Activated CD4-positive, alpha-beta T cell treated with anti-CD3 and anti-CD28 coated beads, Interleukin-10, Interleukin-2, amounts not matched to agents 100 ng/mL and 50 ng/mL, durations not matched to agents 16 hours and 8 hours (primary cell): ENCODE measurements at regions not wholly inside any gene's neighbourhood (a gene's known extent, or its start where the extent isn't known, plus 50 kb on each side); places are given as distances from the start of the nearest gene placed in this dataset.

Experiments
- DNase-seq: peaks from one replicate; pipeline ENCODE4 v3.0.0-alpha.2; 2020

DNA sequence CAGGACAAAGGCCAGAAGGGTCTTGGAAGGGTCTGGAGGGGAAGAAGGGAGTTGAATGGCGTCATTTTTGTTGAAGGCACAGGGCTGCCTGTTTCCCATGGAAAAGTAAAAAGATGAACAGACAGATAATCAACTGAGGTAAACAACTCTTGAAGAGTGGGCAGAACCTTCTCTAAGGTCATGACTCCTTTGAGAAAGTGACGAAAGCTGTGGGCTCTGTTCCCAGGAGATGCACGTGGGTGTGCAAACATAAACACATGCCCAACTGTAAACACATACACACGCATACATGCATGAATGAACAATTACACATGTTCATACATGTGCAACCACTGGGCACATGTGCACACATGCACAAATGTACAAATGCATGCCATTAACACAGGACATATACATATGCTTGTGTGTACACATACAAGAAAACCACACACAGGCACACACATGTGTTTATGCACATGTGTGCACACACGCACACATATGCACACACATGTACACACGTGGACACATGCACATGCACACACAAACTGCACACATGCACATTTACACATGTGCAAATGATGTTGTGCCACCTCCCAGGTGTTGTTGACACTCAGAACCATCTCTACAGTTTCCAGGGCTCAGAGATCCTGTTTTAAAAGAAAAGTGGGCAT, 143.3 kb downstream of the GADD45G start:
- DNase-seq, result no peak

DNA sequence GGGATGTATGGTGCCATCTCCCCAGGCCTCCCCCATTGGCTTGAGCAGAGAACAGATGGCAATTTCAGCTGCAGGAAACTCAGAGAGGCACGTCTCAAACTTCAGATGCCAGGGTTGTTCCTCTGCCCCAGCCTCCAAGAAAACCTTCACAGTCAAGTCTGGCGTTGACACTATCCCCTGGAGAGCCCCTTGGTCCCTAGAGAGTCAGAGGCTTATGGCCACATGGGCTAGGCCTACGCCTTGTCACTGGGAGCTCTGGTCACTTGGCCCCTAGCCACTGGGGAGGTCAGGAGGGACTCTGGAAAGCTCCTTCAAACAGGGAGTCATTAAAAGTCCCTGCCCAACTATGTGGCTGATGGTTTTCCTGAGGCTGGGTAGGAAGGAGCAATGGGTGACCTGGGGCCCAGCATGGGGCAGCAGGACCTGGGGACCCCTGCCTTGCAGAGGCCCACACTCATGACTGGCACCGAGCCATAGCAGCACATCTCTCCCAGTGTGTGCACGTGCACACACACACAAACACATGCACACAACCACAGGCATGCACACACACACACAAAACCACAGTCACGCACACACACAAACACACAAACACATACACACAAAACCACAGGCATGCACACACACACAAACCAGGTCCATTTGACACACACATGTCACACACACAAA, 144.2 kb downstream of the GADD45G start:
- no peak for DNase-seq

DNA sequence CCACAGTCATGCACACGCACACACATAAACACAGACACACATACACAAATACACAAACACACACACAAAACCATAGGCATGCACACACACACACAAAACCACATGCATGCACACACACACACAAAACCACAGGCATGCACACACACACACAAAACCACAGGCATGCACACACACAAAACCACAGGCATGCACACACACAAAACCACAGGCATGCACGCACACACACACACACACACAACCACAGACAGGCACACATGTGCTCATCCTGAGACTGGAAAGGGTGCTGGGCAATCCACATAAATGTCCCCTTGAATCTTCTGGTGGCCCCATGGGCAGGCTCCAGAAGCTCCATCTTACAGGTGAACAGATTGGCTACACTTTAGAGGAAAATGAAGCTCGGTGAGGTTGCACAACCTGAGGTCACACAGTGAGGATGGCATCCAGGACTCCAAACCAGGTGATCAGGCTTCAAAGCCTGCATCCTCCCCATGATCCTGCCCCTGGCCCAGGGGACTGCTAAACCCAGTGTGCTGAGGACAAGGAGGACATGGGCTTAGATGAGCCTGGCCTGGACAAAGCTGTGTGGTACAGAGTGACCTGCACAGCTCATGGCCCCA, 144.8 kb downstream of the GADD45G start:
- DNase-seq, result no peak

DNA sequence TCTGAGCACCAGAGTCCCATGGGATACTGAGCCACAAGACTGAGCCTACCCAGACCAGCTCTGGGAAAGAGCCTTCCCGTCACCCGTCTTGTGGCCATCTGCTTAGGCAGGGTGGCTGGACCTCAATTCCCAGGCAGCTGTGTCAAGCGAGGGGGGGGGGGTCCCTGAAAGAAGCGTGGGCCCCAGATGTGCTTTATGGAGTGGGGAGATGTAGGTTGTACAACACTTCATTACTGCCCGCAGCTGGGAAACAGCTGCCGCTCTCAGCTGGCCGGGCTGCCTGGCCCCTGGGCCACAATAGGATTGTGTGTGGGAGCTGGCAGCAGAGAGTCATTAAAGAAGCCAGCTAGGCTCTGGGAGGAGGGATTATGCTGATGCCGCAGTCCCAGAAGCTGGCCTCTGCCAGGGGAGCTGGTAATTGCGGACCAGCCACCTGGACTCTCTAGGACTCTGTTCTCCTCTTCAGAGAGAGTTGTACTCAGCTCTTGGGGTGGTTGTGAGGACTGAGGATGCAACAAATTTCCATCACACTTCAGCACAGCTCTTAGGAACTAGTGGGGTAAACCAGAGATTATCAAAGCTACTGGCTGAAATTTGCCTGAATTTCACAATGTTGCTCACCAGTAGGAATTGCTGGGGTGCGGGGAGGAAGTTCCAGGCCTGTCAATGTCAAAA, 145.4 kb downstream of the GADD45G start:
- no peak for DNase-seq

DNA sequence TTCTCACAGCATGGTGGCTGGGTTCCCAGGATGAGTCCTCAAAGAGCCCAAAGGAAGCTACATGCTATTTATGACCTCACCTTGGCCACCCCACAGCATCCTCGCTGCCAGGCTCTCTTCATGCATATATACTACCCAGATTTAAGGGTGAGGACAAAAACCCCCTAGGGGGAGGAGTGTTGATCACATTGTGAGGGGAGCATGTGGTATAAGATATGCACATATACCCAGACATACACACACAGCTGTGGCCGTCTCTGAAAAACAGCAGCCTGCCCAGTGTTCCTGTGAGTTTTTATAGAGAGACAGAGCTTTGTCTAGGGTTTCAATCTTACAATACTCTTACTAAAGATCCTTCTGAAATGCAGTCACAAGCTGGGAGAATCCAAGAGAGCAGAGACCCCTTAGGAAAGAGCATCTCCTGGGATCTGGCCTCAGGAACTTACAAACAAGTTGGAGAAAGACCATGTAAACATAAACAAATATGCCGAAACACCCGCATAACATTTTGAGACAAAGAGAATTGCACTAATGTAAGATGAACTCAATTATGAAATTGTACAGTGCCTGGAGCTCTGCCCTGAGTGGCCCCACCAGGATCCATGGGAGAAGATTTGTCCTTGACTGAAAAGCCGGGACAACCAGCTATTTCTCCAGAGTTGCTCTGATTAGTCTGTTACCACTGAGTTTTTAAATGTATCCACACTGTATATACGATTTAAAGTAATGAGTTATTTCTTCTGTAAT, 146.4 kb downstream of the GADD45G start:
- no peak for DNase-seq

DNA sequence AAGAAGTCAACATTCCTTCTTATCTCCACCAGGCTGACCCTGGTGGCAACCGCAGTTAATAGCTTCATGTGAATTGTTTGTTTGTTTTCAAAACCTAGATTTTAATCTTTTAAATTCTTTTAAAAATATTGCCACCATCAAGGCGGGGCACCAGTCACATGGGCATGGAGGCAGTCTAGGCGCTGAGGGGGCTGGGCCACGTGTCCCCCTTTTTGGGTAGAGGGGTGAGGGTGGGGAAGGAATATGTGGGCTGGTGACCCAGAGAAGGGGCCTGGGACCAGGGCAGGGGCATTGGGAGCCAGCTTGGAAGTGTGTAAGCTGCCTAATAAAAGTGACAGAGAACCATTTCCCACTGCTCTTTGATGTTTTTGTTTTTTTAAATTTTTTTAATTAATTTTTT, 147.3 kb downstream of the GADD45G start:
- no peak for DNase-seq

DNA sequence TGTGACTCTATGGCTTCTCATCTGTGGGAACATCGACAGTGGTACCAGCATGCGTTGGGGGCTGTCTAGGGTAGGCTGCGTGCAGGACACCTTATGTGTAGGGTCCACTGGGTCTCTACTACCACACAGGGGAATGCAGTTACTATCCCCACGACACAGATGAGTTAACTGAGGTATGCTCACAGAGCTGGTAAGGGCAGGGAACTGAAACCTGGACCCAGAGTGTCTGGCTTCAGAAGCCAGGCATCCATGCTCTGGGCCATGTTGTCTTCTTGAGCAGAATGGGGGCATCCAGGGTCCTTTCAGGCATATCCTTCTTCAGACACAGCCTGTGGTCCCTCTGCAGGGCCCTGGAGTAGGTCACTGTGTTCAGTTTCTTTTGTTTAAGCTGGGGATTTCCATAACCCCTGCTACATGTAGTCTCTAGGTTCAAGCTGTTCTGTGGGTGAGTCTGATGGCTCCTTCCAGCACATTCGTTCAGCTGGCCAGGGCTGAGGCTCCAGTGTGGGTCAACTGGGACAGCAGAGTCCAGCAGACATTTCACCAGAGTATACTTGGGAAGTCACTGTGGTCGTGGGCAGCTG, 148.8 kb downstream of the GADD45G start:
- no peak for DNase-seq

DNA sequence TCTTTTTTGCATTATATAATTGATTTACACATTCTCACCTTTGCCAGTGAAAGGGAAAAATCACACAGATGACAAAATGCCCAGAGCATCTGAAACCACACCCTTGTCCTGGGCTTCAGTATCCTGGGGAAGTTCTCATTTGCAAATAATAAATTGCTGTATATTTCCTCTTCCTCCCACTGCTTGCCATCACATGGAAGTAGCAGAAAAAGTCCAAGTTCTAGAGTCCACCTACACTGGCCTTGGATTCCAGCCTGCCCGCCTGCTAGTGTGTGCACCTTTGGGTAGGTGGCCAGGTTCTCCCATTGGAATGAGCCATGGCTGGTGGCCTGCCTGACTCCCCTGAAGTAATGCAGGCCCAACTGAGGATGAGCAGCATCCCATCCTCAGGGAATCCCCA, 149.4 kb downstream of the GADD45G start:
- DNase-seq, result no peak

DNA sequence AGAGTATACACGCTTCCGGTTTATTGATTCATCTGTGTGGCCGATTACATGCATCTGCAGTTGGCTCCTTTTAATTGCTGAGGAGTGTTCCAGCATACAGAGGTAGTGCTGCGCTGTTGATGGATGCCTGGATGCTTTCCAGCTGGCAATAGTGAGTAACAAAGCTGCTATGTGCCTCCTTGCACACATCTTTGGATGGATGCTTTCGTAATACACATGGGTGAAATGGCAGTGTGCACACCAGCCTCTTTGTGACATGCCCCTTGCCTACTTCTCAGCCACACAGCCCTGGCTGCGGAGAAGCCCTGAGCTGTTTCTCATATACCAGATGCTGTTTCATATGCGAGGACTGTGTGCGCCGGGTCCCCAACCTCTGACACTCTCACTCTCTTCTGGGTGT, 151.0 kb downstream of the GADD45G start:
- no peak for DNase-seq

DNA sequence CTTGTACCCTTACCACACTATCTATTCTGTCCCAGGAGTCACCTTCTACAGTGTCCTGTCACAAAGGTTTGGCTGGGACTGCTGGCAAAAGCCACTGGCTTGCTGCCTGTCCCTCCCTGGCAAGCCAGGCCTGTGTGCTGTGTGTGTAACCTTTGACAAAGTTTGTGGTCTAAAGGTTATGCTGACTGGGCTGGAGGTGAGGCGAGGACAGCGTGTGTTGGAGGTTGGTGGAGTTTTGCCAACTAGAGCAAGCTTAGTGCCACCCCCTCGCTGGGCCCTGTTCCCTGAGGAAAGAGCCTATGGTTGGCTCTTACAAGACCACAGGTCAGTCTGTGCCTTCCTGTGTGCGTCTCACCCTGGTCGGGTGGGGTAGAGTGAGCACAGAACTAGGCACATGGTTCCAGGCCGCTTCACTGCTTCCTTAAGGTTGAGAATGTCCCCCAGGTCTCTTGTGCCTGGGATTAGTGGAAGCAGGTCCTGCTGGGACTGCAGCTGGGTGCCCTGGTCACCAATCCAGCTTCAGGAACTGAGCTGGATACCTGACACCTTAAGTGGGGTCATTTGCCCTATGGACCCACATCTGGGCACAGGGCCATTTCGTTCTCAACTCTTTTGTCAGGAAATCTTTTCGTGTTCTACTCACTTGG, 152.2 kb downstream of the GADD45G start:
- no peak for DNase-seq

DNA sequence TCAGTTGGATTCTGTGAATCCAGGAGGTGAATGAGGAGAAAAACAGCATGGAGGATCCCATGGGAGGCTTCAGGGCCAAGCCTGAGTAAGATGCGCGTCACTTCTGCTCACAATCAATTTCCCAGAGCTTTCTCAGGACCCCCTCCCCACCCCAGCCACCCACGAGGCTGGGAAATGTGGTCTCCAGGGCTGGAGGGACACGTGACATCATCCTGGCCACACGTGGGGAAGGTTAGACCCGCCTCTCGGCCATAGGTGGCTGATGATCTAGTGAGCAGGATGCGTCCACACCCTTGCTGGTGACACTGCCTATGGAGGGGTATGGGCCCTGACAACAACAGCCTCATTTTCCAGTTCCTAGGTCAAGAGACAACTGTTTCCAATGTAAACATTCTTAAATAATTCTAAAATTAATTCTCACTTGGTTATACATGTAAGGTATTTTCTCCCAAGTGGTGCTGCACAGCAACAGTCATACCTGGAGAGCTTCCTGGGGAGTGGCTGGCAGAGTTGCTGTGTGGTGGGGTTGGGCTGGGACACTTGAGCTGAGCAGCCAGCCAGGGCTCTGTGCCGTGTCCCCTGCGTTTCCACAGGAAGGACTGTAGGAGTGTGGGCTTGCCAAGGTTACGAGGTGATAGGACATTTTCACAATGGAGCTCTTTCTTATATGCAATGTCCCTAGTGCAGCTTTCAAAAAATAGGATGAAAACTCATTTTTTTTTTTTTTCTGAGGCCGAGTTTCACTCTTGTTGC, 153.1 kb downstream of the GADD45G start:
- DNase-seq, result no peak

DNA sequence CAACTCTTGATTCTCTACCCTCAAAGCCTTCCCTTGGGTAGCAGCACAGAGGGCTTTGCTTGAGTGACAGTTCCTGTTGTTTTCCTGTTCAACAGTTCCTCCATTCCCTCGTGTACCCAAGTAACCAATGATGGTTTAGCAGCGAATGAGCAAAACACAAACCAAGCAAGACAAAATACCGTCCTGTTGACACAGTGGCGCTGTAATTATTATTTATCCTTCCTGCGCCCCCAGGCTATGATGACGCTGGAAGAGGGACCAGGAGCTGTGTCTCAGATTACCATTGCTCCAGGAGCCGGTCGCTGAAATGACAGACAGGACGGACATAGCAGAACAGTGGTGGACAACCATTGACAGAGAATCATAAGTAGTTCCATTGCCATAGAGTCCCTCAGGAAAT, 154.8 kb downstream of the GADD45G start:
- no peak for DNase-seq

DNA sequence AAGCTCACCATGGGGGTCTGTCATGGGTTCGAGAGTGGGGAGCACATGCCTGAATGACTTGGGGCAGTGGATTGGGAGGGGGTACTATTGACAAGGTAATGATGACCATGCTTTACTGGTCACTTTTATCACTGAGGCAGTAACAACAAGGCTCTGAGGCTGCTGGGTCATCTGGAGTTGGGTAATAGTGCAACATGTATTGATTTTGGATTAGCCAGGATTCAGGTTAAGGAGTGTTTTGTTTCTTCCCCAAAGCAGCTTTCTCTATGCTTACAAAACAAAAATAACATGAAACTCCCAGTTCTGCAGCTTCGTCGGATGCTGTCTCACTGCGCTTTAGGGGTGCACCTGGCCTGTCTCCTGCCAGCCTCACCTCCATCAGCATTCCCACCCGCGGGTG, 155.3 kb downstream of the GADD45G start:
- DNase-seq, result no peak

DNA sequence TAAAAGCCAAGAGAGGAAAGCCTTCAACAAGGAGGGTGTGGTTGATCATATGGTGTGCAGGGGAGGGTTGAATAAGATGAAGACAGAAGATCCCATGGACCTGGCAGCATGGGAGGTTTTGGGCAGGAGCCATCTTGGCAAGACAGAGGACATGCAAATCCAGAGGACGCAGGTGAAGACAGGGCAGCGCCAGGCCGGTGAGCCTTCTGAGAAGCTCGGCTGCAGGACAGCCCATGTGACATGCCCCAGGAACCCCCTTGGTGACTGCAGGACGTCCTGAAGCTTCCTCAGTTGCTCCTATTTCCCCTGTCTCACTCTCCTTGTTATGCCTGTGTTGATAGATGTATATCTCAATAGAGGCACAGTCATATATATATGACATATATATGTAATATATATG, 159.4 kb downstream of the GADD45G start:
- no peak for DNase-seq

DNA sequence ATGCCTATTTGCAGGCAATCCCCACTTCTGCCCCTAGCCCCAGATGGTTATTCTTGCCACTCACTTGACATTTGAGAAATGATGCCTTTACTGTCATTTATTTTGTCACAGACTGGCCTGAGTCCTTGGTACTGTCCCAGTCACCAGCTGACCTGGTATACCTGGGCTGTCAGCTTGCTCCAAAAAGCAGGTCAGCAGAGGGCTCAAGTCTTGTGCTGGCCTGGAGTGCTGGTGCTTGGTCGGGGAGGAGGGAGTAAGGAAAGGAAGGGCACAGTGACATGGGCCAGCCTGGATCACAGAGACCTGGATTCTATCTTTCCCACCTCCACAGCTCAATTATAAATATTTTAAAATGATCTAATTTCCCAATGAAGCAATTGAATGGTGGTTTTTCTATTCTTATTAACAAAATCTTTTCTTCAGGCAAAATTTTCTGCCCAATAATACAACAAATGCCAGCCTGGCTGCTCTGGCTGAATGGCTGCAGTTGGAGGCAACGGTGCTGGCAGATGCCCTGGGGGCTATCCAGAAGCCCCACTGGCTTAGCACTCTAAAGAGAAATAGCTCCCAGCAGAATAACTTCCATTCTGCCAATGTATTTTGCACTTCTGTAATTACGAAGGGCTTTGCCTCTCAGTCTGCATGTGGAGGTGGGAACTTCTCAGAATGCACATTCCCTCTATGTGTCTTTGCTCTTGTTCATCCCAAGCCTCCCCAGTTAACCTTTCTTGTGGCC, 160.6 kb downstream of the GADD45G start:
- no peak for DNase-seq

DNA sequence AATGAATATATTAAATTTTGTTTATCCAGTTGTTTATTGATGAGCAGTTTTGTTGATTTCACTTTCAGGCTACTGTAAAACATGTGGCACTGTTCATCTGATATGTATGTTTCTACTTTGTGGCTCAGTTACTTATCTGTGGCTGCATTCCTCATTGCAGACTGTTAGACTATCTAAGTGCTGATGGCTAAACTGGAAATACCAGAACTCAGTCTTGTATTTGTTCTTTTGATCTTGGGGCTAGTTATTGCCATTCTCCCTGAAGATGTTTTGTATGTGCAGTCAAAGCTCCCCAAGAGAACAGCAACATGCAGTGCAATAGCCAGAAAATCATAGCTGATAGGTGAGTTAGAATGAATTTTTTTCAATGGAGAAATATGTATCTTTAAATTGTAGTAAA, 162.2 kb downstream of the GADD45G start:
- no peak for DNase-seq

DNA sequence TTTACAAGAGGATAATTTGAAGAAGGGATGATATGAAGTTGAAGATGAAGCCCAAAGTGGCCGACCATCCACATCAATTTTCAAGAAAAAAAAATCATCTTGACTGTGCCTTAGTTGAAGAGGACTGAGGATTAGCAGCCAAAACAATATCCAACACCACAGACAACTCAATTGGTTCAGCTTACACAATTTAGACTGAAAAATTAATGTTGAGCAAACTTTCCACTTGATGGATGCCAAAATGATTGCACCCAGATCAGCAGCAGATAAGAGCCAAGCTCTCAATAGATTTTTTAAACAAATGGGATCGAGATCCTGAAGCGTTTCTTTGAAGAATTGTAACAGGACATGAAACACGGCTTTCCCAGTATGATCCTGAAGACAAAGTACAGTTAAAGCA, 163.2 kb downstream of the GADD45G start:
- DNase-seq, result no peak

DNA sequence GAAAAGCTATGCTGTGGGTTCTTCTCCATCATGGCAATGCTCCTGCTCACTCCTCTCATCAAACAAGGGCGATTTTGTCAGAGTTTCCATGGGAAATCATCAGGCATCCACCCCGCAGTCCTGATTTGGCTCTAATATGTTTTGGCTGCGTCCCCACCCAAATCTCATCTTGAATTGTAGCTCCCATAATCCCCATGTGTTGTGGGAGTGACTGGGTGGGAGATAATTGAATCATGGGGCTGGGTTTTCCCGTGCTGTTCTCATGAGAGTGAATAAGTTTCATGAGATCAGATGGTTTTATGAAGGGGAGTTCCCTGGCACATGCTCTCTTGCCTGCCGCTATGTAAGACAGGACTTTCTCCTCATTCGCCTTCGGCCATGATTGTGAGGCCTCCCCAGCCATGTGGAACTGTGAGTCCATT, 163.8 kb downstream of the GADD45G start:
- DNase-seq, result no peak

DNA sequence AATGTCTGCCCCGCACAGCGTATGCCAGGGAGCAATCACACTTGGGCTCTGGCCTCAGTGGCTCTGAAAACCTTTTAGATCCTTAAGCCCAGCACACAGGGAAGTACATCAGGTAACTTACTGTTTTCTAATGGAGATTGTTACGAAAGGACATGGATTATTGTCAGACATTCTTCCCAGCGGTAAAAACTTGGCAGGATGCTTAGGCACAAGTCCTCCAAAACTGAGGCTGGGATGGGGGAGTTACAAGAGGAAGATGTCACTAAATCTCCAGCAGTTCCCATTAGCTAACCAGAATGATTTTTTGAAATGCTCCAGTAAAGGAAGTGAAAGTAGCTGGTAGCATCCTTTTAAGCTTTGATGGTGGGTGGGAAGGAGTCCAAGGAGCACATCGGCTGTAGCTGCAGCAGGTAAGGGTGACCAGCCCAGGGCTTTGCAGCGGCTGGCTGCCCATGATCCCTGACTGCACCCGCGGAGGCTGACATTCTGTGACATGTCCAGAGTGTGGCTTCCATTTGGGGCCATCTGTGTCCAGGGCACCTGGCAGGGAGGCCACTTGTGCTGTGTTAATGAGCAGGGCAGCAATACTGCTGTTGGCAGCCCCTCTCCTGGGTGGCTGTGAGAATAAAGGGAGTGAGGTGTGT, 165.8 kb downstream of the GADD45G start:
- DNase-seq, result no peak

DNA sequence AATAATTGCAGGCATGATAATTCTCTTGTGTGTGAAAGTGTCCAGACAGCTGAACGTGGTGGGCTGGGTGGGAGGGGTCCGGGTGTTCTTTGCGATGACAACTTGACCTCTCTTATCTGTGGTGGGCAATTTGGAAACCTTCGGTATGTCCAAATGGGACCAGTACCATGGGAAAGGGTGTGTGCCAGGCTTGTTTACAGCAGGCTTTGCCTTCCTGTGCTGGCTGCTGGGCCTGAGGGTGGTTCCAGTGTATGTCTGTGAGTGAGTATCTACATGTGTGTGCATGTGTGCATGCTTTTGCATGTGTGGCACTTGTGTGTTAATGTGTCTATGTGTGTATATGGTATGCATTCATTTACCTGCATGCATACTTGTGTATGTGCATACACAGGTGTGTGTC, 166.4 kb downstream of the GADD45G start:
- no peak for DNase-seq
